Stimulated activated CD4-positive, alpha-beta T cell treated with anti-CD3 and anti-CD28 coated beads, Interleukin-4, amount 100 ng/mL, for 48 hours (primary cell): ENCODE measurements at regions not wholly inside any gene's neighbourhood (a gene's known extent, or its start where the extent isn't known, plus 50 kb on each side); places are given as distances from the start of the nearest gene placed in this dataset.
"Not testable (repeated sequence)": the region's sequence is repeated elsewhere in the genome, so short reads cannot be mapped to it uniquely, and the experiment has no call there.

Source experiments
- DNase-seq, 2 donors: peaks; one replicate each; pipeline ENCODE4 v3.0.0-alpha.2; 2020; ENCODE audit warnings: low read depth in 2 of 2

DNA sequence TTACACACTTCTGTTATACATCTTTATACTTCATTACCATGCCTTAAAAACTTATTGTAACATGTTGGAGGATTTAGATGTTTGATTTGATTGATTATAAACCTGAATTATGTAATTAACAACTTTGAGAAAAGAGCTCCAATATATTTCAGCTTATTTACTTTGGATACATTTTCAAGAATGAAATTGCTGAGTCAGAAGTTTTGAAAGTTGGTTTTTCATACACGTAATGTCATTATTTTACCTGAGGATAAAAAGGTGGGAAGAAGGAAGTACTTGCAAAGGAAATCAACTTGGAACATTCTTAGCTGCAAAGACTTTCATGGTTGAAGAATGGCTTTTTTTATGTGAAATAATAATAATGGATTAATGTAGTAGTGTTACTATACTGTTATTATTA is 677.2 kb downstream of the FAM181B start:
- no peak for DNase-seq

DNA sequence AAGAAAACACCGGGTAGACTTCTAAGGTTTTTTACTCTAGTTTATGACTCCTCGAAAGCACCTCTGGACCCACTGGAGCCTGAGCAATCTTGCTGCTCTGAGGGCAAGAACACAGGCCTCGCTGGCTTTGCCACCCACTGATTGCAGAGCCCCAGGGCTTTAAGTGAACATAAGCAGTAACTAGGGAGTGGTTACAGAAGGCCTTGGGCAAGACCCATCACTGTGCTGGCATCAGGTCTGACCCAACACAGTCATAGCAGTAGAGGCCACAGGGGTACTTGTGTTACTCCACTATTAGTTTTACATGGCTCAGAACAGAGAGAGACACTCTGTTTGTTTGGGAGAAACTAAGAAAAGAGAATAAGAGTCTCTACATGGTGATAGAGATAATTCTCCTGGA is 684.5 kb downstream of the FAM181B start:
- no peak for DNase-seq

- no peak for DNase-seq
These were observed 686.5 kb downstream of the FAM181B start for GRCh38 chr11:82047200-82047599.

DNA sequence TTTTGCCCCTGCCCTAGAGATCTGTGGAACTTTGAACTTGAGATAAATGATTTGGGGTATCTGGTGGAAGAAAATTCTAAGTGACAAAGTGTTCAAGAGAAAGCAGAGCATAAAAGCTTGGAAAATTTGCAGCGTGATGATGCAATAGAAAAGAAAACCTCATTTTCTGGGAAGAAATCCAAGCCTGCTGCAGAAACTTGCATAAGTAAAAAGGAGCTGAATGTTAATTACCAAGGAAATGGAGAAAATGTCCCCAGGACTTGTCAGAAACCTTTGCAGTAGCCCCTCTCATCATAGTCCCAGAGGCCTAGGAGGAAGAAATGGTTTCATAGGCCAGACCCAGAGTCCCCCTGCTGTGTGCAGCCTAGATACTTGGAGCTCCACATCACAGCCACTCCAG is 686.9 kb downstream of the FAM181B start:
- DNase-seq, result no peak

DNA sequence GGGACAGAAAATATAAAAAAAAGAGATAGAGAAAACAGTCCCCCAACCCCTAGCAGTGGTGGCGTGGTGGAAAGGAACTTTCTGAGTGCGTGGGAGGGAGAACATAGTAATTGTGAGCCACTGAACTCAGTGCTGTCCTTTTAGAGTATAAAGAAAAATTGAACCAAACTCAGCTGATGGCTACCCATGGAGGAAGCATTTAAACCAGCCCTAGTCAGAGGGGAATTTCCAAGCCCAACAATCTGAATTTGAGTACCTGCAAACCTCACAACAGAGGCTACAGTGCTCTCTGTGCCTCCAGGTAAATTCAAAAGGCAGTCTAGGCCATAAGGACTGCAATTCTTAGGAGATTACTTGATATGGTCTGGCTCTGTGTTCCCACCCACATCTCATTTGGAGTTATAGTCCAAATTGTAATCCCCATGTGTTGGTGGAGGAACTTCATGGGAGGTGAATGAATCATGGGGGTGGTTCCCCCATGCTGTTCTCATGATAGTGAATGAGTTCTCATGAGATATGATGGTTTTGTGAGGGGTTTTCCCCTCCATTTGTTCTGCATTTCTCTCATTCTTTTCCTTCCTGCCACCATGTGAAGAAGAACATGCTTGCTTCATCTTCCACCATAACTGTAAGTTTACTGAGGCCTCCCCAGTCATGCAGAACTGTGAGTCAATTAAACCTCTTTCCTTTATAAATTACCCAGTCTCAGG is 687.8 kb downstream of the FAM181B start:
- no peak for DNase-seq

DNA sequence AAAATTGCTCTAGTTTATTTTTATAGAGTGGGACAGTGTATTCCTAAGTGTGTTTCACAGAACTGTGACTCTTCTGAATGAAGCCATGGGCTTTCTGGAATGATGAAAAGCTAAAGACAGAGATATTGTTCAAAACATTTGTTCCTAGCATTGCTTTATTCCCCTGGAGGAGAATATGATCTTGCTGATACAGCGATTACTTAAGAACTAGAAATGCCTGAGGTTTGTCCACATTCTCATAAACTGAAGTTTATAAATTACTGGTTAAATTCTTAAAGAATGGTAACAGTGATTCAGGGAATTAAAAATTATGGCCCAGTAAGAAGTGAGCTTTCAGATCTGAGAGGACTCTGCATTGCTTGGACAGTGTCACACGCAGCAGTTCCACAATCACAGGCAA is 690.3 kb downstream of the FAM181B start:
- DNase-seq, result no peak

DNA sequence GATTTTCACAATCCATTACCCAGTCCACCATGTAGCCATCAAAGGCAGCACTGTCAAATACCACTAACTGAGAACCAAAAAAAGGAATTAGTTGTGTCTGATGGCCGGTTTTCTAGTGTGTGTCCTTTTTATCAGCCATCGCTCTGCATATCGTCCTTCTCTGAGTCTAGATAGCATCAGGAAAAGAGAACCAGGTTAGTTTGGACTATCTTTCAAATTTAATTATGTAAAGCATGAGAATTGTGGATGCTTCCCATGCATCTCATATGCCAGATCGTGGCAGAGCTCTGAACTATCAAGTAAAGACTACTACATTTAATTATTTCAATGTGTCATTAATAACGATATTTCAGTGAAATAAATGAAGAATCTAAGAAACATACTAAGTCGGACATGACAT is 691.9 kb downstream of the FAM181B start:
- DNase-seq, result no peak

GRCh38 chr11:82038154-82038553 is 695.5 kb downstream of the FAM181B start:
- DNase-seq, result no peak

DNA sequence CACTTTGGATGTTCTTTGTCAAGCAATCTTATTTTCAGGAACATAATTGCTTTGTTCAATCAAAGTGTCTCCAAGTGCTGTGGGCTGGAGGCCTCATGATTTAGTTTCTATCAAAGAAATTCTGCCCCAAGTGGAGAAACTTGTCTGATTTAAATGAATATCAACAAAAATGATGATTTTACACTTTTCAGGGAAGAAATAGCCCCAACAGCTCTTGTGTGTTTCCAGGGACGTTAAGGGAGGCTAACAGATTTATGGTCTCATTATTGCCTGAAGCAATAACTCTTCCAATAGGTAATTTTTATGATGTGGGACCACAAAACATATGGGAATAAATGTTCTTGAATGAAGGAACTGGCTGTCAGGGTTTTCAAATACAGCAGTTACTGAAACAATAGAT is 699.1 kb downstream of the FAM181B start:
- no peak for DNase-seq

- not testable (repeated sequence) for DNase-seq
These were observed 706.3 kb downstream of the FAM181B start for GRCh38 chr11:82027335-82027734.

DNA sequence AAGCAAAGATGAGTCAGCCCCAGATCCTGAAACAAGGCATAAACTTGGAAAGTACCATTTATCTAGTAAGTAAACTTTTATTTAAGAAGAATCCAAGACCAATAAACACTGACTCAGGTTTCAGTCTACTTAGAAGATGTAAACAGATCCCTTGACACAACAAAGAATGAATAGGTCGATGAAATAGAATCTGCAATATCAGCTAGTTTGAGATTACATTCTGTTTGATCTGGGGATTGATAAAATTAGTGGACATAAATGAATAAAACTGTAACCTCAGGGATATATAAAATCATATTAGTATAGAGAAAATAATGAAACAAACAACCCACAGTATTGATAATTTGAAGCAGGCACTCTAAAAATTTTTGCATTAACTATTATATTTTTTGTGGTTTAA is 708.9 kb downstream of the FAM181B start:
- DNase-seq, result no peak

GRCh38 chr11:82012276-82012675 is 721.4 kb downstream of the FAM181B start:
- DNase-seq, result no peak

DNA sequence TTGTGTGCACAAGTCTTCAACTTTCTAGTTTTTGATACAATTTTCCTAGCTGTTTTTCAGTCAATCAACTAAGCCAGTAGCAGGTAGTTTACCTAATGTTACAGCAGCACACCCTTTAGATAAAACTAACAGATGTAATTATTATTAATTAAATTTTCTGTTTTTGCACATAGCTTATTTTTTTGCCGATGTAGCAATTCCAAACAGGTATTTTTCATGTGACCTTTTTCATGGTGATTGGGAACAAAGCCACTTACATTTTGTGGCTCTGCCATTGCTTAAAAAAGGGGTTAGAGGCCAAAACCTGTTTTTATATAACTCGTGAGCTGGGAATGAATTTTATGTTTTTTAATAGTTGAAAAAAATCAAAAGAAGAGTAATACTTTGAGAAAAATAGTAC is 724.5 kb downstream of the FAM181B start:
- no peak for DNase-seq

GRCh38 chr11:82007521-82007920 is 726.1 kb downstream of the FAM181B start:
- DNase-seq, result no peak

- no peak for DNase-seq
These were observed 729.0 kb downstream of the FAM181B start for GRCh38 chr11:82004537-82005213.

DNA sequence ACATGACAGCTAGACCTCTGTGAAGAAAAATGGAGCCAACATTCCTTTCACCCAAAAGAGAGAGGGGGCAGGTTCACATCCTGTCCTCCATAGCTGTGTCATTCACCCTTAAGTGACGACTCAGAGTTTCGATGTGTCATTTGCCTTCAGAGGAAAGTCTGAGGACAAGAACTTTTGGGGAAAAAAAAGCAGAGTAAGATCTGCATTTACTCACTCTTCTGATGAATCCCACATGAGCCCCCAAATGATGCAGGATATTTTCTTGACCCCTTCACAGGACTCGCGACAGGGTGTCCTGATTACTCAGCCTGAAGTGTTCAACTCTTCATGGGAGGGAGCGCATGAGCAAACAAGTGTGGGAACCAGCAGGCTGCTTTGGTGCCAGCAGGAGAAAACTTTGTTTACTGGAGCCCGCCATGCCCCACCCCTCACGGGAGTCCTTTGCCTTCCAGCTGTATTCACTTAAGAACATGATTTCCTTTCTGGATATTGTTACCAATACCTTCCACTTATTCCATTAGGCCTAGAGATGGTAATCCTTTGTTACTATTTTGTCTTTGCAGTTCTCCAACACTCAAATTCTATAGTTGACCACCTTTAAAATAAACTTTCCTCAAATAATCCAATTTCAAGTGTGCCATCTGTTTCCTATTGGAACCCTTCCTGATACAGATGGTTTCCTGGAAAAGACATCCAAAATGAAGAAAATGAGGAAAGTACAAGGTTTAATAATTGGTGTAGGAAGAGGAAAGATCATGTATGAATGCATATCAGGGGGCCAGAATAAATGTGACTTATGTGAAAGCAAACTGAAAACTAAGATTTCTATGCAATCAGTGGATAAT is 729.8 kb downstream of the FAM181B start:
- DNase-seq, result peak in 1 of 2 donors; percentile 10

DNA sequence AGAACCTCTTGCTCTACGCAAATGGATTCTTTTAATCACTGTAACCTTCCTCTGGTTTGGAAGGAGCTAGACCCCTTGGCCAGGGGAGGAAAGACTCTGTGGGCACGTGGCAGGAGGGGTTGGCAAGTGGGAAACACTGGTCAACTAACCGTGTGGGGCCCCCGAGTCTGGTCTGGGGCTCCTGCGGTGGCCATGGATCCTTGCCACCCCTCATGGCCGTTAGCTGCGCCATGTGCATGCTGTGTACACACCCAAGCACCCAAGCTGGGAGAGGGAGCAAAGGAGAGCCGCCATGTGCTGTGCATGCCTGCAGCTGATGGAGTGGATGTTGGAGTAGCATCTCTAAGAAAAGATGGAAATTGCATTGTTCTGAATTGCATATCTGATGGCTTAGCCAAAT is 730.6 kb downstream of the FAM181B start:
- DNase-seq, result no peak

DNA sequence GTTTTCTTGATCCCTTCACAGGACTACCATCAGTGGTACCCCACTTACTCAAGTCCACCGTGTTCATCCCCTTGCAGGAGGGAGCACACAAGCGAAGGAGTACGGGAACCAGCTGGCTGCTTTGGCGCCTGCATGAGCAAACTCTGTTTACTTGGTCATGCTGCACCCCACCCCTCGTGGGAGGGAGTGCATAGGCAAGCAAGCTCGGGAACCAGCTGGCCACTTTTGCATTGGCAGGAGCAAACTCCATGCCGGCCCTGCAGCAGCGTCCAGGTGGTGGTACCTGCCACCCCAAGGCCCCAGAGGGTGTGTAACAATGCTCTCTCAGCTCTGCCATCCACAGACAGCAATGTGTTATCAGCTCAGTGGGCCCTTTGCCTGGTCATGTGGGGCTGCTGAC is 737.8 kb downstream of the FAM181B start:
- no peak for DNase-seq

GRCh38 chr11:81993755-81994154 is 739.9 kb downstream of the FAM181B start:
- no peak for DNase-seq

GRCh38 chr11:81990659-81991443 is 742.8 kb downstream of the FAM181B start:
- no peak for DNase-seq

DNA sequence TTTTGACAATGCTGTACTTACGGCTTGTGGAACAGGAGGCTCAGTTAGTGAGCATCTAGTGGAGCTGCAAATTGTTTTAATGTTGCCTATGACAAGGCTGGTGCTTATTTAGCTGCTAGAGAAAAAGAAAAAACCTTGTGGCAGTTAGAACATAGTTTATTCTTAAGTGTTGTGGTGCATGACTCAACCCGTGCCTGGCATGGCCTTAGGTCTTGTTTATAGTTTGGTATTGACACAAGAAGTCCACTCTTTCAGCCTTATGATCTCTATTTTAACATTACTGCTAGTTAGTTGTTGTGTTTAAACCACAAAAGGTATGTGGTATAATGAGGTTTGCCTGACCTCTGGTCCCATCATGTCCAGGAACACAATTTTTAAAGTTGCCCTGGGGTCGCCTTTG is 744.6 kb downstream of the FAM181B start:
- no peak for DNase-seq
